IPS-NIHi7 (cell line): ENCODE measurements at regions not wholly inside any gene's neighbourhood (a gene's known extent, or its start where the extent isn't known, plus 50 kb on each side); places are given as distances from the start of the nearest gene placed in this dataset.

Experiments
- DNase-seq: peaks from one replicate; pipeline ENCODE4 v3.0.0; 2012; ENCODE audit warnings: mixed read lengths; ENCODE audit errors: extremely low spot score

GRCh38 chr3:187902041-187902471, 156.8 kb upstream of the BCL6 start:
- DNase-seq: no peak

GRCh38 chr3:187902936-187903335, 157.7 kb upstream of the BCL6 start:
- DNase-seq: no peak

DNA sequence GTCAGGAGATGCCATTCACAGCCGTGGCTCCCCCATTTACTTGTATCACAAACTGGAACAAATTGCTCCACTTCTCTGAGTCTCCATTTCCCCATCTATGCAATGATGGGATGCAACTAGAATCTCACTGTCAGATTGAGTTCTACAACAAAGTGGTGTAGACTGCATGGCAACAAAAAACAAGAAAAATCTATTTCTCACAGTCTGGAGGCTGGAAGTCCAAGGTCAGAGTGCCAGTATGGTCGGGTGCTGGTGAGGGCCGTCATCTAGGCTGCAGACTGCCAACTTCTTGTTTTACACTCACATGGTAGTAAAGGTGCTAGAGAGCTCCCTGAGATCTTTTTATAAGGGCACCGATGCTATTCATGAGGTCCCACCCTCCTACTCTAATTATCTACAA, 158.4 kb upstream of the BCL6 start:
- DNase-seq: no peak

- DNase-seq: no peak
These were observed 161.1 kb upstream of the BCL6 start for GRCh38 chr3:187906416-187906815.

DNA sequence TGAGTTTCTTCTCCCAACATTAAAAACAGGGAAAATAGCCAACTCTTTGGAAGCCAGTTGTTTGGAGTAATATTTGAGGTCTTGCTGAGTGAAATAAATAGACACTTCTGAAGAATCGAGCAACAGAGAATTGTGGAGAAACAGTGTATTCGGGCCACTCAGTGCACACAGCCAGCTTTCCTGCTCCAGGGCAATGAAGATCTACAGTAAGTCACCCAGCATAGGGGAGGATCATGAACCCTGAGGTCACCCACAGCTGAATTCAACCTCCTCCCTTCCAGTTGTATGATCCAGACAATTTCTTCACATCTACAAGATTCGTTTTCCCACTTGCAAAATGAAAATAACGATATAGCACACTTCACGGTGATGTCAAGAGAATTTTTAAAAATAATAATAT, 161.7 kb upstream of the BCL6 start:
- no peak for DNase-seq

DNA sequence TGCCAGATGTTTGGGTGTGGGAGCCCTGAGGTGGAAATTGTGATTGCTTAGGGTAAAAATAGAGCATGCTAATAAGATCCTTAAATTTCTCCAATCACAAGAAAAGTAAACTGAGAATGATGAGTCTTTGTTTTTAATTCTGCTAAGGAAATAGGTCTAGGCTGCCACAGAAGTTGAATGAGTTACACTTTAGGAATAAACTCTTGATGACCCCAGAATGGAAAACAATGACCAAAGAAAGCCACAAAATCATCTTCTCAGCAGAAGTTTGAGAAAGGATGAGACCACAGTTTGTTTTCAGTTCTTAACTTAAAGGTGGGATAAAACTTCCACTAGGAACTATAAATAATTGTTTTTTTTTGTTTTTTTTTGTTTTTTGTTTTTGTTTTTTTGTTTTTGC, 164.6 kb upstream of the BCL6 start:
- no peak for DNase-seq

- DNase-seq: no peak
These were observed 166.7 kb upstream of the BCL6 start for GRCh38 chr3:187912007-187912406.

GRCh38 chr3:187913617-187914033, 168.4 kb upstream of the BCL6 start:
- DNase-seq: no peak

GRCh38 chr3:187914231-187914630, 169.0 kb upstream of the BCL6 start:
- DNase-seq: no peak

DNA sequence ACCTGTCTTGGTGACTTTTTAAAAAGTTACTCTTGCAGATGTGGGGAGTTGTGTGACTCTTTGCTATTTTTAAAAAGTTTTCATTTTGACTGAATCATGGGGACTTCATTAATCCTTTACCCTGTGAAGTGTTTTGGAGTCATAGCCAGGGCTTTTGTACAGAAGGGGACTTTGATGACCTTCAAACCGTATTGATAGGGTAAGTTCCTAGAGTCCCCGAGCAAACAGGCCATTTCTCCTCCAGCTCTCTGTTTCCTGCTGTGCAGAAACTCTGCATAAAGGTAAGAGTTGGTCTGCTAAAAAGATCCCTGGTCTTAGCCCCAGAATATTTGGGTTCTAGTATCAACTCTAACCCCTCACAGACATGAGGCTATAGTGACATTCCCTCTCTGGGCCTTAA, 170.8 kb upstream of the BCL6 start:
- no peak for DNase-seq

- no peak for DNase-seq
These were observed 172.9 kb upstream of the BCL6 start for GRCh38 chr3:187918081-187918644.

DNA sequence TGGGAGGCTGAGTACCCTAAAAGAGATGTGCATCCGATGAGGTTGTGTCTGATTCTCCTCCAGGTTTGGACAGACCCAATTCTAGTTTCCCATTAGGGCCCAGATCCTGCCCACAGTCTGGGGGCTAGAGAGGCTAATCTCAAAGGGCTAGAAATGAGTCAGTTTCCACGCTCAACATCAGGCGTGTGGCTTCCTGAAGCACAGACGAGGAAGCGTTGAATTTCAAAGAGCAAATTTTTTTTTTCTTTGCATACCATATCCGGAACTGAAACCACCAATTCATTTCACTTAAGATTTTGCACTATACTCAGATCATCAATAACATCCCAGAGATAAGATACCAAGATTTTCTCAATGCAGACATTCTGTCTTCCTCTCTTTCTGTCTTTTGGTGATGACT, 173.8 kb upstream of the BCL6 start:
- no peak for DNase-seq

DNA sequence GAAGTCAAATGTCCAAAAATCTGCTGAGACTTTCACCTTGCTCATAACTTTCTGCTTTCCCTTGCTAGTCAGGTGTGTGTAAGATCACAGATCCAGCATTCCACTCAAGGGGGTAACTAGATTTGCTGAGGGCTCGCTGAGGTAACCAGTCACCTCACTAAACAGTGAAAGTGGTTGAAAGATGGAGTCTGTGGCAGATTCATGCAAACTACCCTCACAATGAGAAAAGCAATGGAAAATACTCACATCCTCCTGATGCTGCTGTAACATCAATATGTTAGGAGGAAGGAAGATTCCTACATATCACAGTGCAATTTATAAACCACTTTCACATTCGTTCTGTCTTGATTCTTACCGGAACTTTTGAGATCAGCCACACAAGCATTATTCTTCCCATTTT, 174.3 kb upstream of the BCL6 start:
- no peak for DNase-seq

DNA sequence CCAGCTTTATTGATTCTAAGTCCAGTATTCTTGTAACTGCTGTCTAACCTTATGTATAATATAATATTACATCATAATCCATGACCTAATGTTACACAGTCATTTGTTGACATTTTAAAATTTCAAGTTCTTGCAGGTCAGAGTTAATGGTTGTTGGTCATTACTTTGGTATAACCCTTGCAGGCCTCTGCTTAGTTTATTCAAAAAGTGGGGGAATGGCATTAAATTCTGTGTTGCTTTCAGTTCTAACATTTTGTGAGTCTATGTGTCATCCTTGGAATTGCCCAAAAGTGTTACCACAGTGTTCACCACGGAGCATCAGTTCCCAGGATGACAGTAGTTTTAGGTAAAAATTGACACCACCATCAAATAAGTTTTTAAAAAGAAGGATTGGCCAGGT, 174.8 kb upstream of the BCL6 start:
- no peak for DNase-seq

GRCh38 chr3:187920913-187921312, 175.6 kb upstream of the BCL6 start:
- no peak for DNase-seq

DNA sequence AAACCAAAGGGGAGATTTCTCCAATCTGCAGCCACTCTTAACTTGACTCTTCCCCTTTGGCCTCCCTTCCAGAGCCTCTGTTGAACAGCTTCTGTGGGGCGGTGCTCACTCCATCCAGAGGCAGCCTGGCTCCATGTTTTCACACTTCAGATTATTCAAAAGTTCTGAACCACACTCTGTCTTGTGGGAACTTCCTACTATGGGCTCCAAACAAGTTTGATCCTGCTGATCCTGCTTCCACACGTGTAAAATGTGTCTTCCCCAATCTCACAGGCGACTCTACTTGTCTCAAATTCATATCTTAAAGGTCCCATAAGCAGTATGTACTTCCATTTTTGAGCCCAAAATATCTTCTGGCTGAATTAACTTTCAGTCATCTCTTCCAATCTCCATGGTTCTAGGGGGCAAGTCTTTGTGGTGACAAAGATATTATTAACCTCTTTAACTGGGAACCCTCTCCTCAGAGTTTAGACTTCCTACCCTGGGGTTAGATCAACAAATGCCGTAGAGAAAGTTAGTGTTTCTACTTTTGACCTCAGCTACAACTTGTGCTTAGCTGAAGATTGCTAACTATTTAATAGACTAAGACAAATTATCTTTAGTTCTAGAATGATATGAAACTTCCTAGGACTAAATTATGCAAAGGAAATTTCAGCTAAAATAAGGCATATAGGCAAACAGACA, 176.3 kb upstream of the BCL6 start:
- DNase-seq: no peak

DNA sequence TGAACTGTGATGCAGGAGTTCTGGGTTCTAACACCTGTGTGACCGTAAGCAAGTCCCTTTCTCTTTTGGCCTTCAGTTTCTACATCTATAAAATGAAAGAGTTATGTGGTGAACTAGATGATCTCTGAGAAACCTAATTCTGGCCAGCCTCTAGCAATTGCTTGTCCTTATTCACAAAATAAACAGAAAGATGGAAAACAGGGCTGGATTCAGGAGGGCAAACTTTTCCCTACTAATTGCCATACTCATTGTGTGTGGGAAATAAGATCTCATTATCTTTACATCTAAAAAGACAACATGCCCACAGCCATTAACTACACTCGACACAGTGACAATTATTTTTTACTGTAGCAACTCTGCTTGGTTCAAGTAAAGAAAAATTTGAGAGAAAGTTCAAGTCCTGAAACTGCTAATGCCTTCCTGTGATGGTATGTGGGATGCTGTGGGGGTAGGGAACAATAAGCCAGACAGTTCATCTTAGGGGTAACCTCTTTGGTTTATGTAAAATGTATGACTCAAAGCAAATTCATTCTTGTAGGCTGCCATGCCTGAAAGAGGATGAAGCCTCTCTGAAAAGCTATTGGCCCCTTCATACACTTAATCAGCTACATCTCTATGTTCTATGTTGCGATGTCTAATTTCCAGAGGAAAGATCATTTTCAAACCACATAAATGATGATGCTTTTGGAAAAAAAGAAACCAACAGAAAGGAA, 177.6 kb upstream of the BCL6 start:
- no peak for DNase-seq

DNA sequence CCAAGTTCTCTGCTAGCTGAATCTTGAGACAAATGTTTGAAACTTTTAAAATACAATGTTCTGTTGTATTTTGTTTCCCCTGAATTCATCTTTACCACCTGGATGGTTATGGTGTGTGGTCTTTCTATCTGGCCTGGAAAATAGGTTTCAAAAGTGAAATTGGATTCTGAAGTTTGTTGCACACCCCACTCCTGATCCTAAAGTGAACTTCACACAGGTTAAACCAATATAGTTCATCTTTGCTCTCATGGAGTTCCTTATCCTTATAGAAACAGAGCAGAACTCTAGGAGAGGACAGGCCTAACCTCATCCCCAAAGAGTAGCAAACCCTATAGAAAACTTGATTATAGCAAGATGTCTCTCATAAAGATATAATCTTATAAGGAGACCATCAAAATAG, 179.4 kb upstream of the BCL6 start:
- DNase-seq: no peak

DNA sequence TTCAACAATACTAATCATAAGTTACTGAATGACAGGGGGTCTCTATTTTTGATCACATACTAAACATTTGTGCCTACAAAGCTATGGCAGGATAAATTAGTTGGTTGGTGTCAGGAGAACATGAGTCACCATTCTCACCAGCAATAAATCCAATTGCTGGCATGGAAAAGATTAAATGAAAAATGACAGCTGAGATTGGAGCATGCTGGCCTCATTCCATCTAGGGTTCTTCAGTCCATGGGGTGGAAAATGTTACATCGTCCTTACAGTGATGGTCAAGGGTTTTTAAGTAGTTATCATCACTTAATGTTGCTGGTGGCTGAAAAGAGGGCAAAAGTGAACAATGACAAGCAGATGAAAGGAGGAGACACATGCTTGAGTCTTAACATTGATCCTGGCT, 180.1 kb upstream of the BCL6 start:
- DNase-seq: no peak

GRCh38 chr3:187926620-187927019, 181.4 kb upstream of the BCL6 start:
- DNase-seq: no peak

GRCh38 chr3:187927565-187927964, 182.3 kb upstream of the BCL6 start:
- no peak for DNase-seq

DNA sequence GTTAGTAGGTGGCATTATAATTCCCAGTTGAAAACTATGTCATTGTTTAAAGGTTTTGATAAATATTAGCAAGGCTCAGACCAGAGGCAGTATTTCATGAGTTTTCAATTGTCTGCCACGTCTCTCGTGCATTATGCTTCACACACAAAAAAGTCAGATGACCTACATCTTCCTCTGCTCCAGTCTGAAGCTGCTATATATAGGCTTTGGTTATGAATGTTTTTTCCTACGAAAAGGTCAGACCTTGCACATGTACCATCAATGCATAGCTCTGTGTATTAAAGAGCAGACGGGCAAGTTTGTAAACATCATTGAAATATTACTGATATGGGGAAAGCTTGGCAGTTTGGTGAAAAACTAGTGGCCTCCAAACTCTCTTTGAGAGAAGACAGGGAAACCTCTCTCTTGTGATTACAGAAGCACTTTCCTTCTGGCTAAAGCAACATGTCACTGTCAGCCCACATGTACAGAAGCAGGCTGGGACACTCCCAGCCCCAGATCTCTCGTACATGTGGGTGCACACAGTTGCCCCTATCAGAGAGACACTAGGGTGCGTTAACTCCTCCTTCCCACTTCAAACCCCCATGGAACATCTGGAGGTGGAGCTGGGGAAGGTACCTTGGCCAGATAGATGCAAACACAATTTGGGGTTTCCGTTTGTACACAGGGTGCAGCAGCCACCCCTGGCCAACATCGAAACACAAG, 184.0 kb upstream of the BCL6 start:
- DNase-seq: no peak

DNA sequence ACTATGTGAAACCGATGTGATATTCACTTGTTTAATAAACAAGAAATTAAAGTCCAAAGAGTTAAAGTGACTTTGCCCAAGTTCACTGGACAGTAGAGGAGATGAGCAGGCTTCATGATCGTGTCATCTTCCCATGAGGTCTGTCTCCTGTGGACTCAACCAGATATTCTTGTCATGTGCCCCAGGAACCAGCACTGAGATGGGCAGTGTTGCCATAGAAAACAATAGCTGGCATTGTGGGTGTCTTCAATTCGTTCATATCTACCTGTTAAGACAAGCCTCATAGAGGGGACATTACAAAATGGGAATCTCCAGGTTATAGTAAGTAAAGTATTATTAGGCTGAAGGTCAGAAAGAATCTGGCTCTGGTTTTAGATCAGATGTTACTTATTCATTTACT, 184.8 kb upstream of the BCL6 start:
- no peak for DNase-seq
